ENCODE measurements at regions not wholly inside any gene's neighbourhood (a gene's known extent, or its start where the extent isn't known, plus 50 kb on each side); places are given as distances from the start of the nearest gene placed in this dataset.

DNA sequence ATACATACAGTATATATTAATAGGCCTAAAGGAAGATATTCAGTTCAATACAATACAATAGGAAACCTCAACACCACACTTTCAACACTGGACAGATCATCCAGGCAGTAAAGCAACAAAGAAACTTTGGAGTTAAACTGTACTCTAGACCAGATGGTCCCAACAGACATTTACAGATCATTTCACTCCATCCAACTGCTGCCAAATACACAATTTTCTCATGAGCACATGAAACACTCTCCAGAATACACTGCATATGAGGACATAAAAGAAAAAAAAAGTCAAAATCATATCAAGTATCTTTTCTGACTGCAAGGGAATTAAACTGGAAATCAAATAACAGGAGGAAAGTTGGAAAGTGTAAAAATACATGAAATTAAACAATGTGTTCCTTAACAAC is 607.5 kb upstream of the BRINP3 start:
- TF ChIP-seq POLR2AphosphoS5 (IDR thresholded peaks at IDR 0.05): no peak
- intact Hi-C loops (cut with DNase I; ENCODE audit: low total_unique reads): no loop called here
- Histone ChIP-seq H3K4me3 (no peak overlapping the region), H3K36me3 (no peaks in the 10 kb centered on the region), H3K27ac (no peak overlapping the region), H3K9me3 (no peaks in the 10 kb centered on the region), H3K4me1 (no peaks in the 10 kb centered on the region), H3K27me3 (no peaks in the 10 kb centered on the region)
- no peak for DNase-seq (ENCODE audit: low spot score in 2 of 2)

DNA sequence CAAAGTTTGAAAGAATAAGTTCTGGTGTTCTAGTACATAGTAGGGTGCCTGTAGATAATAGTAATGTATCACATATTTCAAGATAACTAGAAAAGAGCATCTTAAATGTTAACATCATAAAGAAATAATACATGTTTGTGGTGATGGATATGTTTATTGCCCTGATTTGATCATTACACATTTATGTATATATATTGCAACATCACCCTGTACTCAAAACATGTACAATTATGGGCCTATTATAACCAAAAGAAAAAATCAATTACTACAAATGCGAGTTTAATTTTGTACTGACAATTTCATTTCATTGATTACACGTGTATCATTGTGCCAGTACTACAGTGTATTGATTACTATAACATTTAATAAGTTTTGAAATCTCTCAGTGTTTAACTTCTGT is 609.2 kb upstream of the BRINP3 start:
- TF ChIP-seq POLR2A (IDR thresholded peaks at IDR 0.05) (no peak), POLR2AphosphoS5 (IDR thresholded peaks at IDR 0.05) (no peak)
- TF ChIP-seq, protein P1, sequence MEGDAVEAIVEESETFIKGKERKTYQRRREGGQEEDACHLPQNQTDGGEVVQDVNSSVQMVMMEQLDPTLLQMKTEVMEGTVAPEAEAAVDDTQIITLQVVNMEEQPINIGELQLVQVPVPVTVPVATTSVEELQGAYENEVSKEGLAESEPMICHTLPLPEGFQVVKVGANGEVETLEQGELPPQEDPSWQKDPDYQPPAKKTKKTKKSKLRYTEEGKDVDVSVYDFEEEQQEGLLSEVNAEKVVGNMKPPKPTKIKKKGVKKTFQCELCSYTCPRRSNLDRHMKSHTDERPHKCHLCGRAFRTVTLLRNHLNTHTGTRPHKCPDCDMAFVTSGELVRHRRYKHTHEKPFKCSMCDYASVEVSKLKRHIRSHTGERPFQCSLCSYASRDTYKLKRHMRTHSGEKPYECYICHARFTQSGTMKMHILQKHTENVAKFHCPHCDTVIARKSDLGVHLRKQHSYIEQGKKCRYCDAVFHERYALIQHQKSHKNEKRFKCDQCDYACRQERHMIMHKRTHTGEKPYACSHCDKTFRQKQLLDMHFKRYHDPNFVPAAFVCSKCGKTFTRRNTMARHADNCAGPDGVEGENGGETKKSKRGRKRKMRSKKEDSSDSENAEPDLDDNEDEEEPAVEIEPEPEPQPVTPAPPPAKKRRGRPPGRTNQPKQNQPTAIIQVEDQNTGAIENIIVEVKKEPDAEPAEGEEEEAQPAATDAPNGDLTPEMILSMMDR (IDR thresholded peaks at IDR 0.05): no peak
- no peak for DNase-seq (ENCODE audit: low spot score in 2 of 2)
- Histone ChIP-seq H3K27ac (no peak overlapping the region), H3K9me3 (no peaks in the 10 kb centered on the region), H3K4me3 (no peak overlapping the region), H3K36me3 (no peaks in the 10 kb centered on the region), H3K4me1 (no peaks in the 10 kb centered on the region), H3K27me3 (no peaks in the 10 kb centered on the region)
- intact Hi-C loops (cut with DNase I; ENCODE audit: low total_unique reads): no loop called here

DNA sequence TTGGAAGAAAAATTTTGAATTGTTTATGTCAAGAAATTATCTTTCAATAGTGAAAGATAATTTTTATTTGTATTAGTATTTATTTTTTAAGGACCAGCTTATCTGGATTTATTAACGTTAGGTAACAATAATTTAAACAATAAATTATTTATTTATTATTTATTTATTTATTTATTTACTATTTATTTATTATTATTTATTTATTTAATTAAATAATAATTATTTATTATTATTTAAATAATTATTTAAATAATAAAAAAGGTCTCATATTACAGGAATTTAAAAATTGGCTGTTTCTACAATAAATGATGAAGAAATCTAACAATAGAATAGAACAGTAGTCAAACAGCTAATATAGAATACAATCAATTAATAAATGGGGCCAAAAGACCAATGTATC is 618.7 kb upstream of the BRINP3 start:
- no peak overlapping the region for H3K4me3 ChIP-seq
- no peaks in the 10 kb centered on the region for H3K36me3 ChIP-seq
- no peak overlapping the region for H3K27ac ChIP-seq
- TF ChIP-seq POLR2AphosphoS5 (IDR thresholded peaks at IDR 0.05) (no peak), POLR2A (IDR thresholded peaks at IDR 0.05) (no peak)
- TF ChIP-seq, protein P1 (IDR thresholded peaks at IDR 0.05): no peak
- no peaks in the 10 kb centered on the region for H3K27me3 ChIP-seq
- intact Hi-C loops (cut with DNase I; ENCODE audit: low total_unique reads): no loop called here
- H3K9me3 ChIP-seq: no peaks in the 10 kb centered on the region
- H3K4me1 ChIP-seq: no peaks in the 10 kb centered on the region
- DNase-seq (ENCODE audit: low spot score in 2 of 2): no peak

DNA sequence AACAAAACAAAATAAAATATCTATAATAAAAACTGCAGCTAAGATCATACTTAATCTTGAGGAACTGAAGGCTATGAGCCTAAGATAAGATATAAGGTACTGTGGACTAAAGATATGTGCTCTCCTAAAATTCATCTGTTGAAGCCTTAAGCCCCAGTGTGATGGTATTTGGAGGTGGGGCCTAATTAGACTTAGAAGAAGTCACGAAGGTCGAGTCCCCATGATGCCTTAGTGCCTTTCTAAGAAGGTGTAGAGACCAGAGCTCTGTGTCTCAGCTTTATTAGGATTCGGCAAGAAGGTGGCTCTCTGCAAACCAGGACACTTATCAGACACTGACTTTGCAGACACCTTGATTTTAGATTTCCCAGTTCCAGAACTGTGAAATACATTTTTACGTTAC is 622.0 kb upstream of the BRINP3 start:
- intact Hi-C loops (cut with DNase I; ENCODE audit: low total_unique reads): no loop called here
- no peaks in the 10 kb centered on the region for H3K9me3 ChIP-seq
- TF ChIP-seq, protein P1 (IDR thresholded peaks at IDR 0.05): no peak
- TF ChIP-seq POLR2A (IDR thresholded peaks at IDR 0.05): no peak
- no peak for TF ChIP-seq POLR2AphosphoS5 (IDR thresholded peaks at IDR 0.05)
- no peaks in the 10 kb centered on the region for H3K27me3 ChIP-seq
- DNase-seq (ENCODE audit: low spot score in 2 of 2): no peak
- H3K4me1 ChIP-seq: no peaks in the 10 kb centered on the region
- H3K27ac ChIP-seq: no peak overlapping the region
- no peak overlapping the region for H3K4me3 ChIP-seq
- H3K36me3 ChIP-seq: no peaks in the 10 kb centered on the region

DNA sequence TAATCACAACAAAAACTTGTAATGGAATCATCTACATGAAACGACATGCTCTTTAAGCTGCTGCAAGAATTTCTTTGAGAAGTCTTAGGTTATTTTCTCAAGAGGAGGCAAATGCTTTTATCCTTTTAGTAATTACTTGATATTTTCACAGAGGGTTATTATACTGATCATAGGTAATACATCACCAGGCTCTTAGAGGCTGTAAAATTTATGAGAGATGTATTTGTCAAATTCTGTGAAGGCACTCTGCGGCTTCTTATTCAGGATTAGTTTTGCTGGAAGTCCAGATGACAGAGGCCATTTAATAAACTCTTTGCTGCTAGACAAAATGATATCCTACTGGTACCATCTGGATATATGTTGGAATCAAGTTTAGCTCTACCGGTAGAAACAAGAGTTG is 624.3 kb upstream of the BRINP3 start:
- no peaks in the 10 kb centered on the region for H3K4me1 ChIP-seq
- intact Hi-C loops (cut with DNase I; ENCODE audit: low total_unique reads): no loop called here
- no peak overlapping the region for H3K4me3 ChIP-seq
- no peaks in the 10 kb centered on the region for H3K27me3 ChIP-seq
- no peak for DNase-seq (ENCODE audit: low spot score in 2 of 2)
- TF ChIP-seq POLR2AphosphoS5 (IDR thresholded peaks at IDR 0.05): no peak
- TF ChIP-seq POLR2A (IDR thresholded peaks at IDR 0.05): no peak
- TF ChIP-seq, protein P1 (IDR thresholded peaks at IDR 0.05): no peak
- no peaks in the 10 kb centered on the region for H3K36me3 ChIP-seq
- peaks cover 0 to 2% of the 10 kb centered on the region in 2 donors for H3K9me3 ChIP-seq
- no peak overlapping the region for H3K27ac ChIP-seq

DNA sequence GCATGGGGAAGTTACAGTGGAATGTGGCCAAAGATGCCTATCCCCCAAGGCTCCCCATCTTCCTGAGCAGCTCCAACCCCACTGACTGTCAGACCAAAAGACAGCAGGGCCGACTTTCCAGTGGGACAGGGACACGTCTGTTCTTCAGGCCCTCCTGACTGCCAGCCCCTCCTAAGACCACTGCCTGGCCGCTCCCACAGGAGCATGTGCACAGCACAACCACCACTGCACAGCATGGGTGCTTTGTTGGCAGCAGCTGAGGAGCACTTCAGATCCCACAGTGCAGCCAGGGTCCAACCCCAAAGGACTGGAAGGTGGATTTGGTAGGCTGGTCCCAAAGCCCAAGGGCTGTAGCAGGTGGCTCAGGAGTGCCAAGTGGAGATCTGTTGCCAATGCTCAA is 648.3 kb upstream of the BRINP3 start:
- no peak overlapping the region for H3K27ac ChIP-seq
- TF ChIP-seq, protein P1 (IDR thresholded peaks at IDR 0.05): no peak
- no peak for TF ChIP-seq POLR2A (IDR thresholded peaks at IDR 0.05)
- TF ChIP-seq POLR2AphosphoS5 (IDR thresholded peaks at IDR 0.05): no peak
- H3K4me3 ChIP-seq: no peak overlapping the region
- no peaks in the 10 kb centered on the region for H3K27me3 ChIP-seq
- H3K36me3 ChIP-seq: no peaks in the 10 kb centered on the region
- intact Hi-C loops (cut with DNase I; ENCODE audit: low total_unique reads): no loop called here
- no peaks in the 10 kb centered on the region for H3K4me1 ChIP-seq
- DNase-seq (ENCODE audit: low spot score in 2 of 2): no peak
- H3K9me3 ChIP-seq: peaks cover 0 to 6% of the 10 kb centered on the region in 2 donors
